AG04450 (cell line): ENCODE measurements at regions not wholly inside any gene's neighbourhood (a gene's known extent, or its start where the extent isn't known, plus 50 kb on each side); places are given as distances from the start of the nearest gene placed in this dataset.

Source experiments
- CTCF ChIA-PET: fragments of 300-600, 350-600 bp; formaldehyde crosslinking; extraction: SDS; loops from one replicate; lab custom pipeline; 2022; ENCODE audit warnings: antibody characterized with exemption, inconsistent platforms; lab: Charles Lee
- POLR2A ChIA-PET: fragments of 350-600 bp; formaldehyde crosslinking; extraction: SDS; loops from one replicate; lab custom pipeline; 2021; ENCODE audit warnings: antibody characterized with exemption, inconsistent platforms; lab: Yijun Ruan, JAX
- DNase-seq: peaks from one replicate; pipeline ENCODE4 v3.0.0-alpha.2; 2011; ENCODE audit warnings: low read depth, low spot score
- H3K27ac ChIP-seq: one replicate; pipeline ENCODE4 v1.5.1; 2012; ENCODE audit warnings: low read depth, low read length, control low read depth
- H3K27me3 ChIP-seq: one replicate; pipeline ENCODE4 v1.6.0; 2012; ENCODE audit warnings: low read length; ENCODE audit not compliant: control insufficient read depth, insufficient read depth
- H3K4me3 ChIP-seq: 2 replicates; pipeline ENCODE4 v1.5.1; 2011; ENCODE audit warnings: mild to moderate bottlenecking, low read depth, low read length, control low read depth
- H3K9me3 ChIP-seq: 2 replicates; pipeline ENCODE4 v1.5.1; 2012; ENCODE audit warnings: low read length; ENCODE audit not compliant: control insufficient read depth, insufficient read depth
- CTCF ChIP-seq: IDR thresholded peaks from 2 replicates; pipeline ENCODE4 v1.5.1; 2011; ENCODE audit warnings: low read depth, low read length, control low read depth, inconsistent platforms

GRCh38 chr13:74032325-74032724, 101.9 kb downstream of the KLF12 start:
- no peak for TF ChIP-seq CTCF
- Histone ChIP-seq H3K27me3 (no peaks in the 10 kb centered on the region), H3K4me3 (no peak overlapping the region), H3K27ac (no peak overlapping the region), H3K9me3 (no peaks in the 10 kb centered on the region)
- no peak for DNase-seq
- ChIA-PET POLR2A (no interaction called here), CTCF (no interaction called here)

- CTCF ChIA-PET, result interaction anchor here (0.7 to 1.1 kb wide), 2 partner anchors 11 to 14 kb away, joined by 3 read pairs; no protein-coding TSS in a partner anchor
These were observed 106.9 kb downstream of the KLF12 start for GRCh38 chr13:74027161-74027779.

GRCh38 chr13:74026753-74027152, 107.5 kb downstream of the KLF12 start:
- CTCF ChIA-PET, result interaction anchor here (0.7 to 1.1 kb wide), 2 partner anchors 10 to 14 kb away, joined by 3 read pairs; no protein-coding TSS in a partner anchor
- no peak for TF ChIP-seq CTCF
- H3K27me3 ChIP-seq, result no peaks in the 10 kb centered on the region
- no peaks in the 10 kb centered on the region for H3K9me3 ChIP-seq
- POLR2A ChIA-PET, result no interaction called here
- H3K4me3 ChIP-seq, result no peak overlapping the region
- no peak overlapping the region for H3K27ac ChIP-seq
- no peak for DNase-seq

More at GRCh38 chr13:74027161-74027779, 106.9 kb downstream of the KLF12 start:
- no peak for TF ChIP-seq CTCF
- no peaks in the 10 kb centered on the region for H3K9me3 ChIP-seq
- no peak overlapping the region for H3K27ac ChIP-seq
- no peaks in the 10 kb centered on the region for H3K27me3 ChIP-seq
- DNase-seq, result no peak
- H3K4me3 ChIP-seq, result no peak overlapping the region
- POLR2A ChIA-PET, result no interaction called here

- no peak for DNase-seq
- POLR2A ChIA-PET, result interaction anchor here (0.7 kb wide), 1 partner anchor 28 kb away, joined by 5 read pairs; no protein-coding TSS in a partner anchor
- no peak for TF ChIP-seq CTCF
- Histone ChIP-seq H3K4me3 (no peak overlapping the region), H3K9me3 (no peaks in the 10 kb centered on the region), H3K27ac (no peak overlapping the region), H3K27me3 (no peaks in the 10 kb centered on the region)
- CTCF ChIA-PET, result interaction anchor here (0.7 kb wide), 1 partner anchor 441 kb away, joined by 3 read pairs; no protein-coding TSS in a partner anchor
These were observed 108.8 kb downstream of the KLF12 start for GRCh38 chr13:74025369-74025768.

- DNase-seq, result no peak
- Histone ChIP-seq H3K27ac (no peak overlapping the region), H3K4me3 (no peak overlapping the region), H3K27me3 (no peaks in the 10 kb centered on the region), H3K9me3 (no peaks in the 10 kb centered on the region)
- TF ChIP-seq CTCF, result no peak
- ChIA-PET POLR2A (no interaction called here), CTCF (interaction anchor here (0.7 kb wide), 1 partner anchor 442 kb away, joined by 3 read pairs; no protein-coding TSS in a partner anchor)
These were observed 109.3 kb downstream of the KLF12 start for GRCh38 chr13:74024856-74025255.
